ENCODE measurements at regions not wholly inside any gene's neighbourhood (a gene's known extent, or its start where the extent isn't known, plus 50 kb on each side); places are given as distances from the start of the nearest gene placed in this dataset.

DNA sequence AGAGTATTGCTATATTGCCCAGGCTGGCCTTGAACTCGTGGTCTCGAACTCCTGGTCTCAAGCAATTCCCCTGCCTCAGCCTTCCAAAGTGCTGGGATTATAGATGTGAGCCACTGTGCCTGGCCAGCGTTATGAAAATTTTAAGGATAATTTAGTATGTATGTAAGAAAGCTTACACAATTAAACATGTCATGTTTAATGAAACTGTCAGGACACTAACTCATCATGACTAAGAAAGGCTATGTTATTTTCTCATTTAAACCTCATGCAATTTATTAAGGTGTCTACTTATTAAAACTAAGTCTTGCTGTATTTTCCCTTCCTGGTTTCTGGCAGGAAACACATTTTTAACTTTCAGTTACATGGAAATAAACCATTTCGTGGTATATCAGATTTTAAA, 106.8 kb upstream of the ATP10A start:
- DNase-seq (ENCODE audit: low read depth in 2 of 2): no peak

DNA sequence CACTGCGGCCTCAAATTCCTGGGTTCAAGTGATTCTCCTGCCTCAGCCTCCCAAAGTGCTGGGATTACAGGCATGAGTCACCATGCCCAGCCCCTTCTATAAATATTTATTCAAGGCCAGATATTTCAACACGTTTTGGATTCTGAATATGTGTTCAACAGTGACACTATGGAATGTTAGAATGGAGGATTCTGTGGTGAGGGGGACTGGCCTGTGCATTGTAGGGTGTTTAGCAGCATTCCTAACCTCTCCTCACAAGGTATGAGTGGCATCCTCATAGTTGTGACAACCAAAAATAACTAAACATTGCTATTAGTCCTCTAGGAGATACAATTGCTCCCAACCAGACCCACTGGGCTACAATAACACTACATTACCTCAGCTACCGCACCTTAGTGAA, 104.0 kb upstream of the ATP10A start:
- no peak for DNase-seq (ENCODE audit: low read depth in 2 of 2)

DNA sequence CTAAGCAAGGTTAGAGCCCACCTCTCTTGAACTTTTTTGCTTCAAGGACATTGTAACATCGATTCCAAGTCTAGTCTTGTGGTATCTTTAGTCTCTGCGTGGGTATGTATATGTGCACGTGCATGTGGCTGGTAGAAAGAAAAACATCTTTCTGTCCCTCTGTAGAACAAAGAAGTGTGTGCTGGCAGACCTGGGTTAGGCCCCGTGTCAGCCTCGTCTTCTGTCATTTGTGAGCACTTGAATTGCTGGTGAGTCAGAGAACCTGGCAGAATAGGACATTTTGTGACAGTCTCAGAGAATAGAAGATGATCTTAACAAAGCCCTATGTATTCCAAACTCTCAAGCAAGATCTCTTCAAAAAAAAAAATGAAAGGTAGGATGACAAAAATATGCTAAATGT, 102.2 kb upstream of the ATP10A start:
- no peak for DNase-seq (ENCODE audit: low read depth in 2 of 2)

DNA sequence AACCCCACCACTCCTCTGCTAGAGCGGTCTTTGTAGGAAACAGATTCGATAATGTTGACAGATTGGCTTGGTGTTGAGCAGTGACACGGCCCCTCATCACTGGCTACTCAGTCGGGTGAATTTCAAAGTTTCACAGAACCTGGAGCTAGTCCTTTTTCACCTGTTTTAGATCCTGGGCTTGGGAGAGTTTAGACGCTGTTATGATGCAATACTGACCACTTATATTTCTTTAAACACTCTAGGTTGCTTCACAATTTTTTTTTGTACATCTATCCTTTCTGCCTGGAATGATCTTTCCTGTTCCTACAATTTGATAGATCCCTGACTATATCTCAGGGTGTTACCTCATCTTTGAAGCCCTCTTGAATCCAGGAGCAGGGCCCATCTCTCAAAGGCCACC, 97.1 kb upstream of the ATP10A start:
- DNase-seq (ENCODE audit: low read depth in 2 of 2): no peak

DNA sequence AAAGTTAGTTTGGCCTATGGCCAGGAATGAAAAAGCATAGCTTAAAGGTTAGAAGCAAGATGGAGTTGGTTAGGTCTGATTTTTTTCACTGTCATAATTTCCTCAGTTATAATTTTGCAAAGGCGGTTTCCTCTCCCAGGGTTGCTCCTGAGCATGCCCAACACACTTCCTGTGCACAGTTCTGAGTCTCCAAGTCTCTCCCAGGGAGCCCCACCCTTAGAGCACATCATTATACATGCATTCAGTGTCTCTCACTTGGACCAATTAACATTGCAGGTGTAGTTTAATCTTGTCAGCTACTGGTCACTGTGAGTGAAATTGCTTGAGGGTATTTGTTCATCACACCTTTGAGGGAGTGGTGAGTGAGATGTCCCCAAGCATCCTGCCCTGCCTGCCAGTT, 96.0 kb upstream of the ATP10A start:
- no peak for DNase-seq (ENCODE audit: low read depth in 2 of 2)

DNA sequence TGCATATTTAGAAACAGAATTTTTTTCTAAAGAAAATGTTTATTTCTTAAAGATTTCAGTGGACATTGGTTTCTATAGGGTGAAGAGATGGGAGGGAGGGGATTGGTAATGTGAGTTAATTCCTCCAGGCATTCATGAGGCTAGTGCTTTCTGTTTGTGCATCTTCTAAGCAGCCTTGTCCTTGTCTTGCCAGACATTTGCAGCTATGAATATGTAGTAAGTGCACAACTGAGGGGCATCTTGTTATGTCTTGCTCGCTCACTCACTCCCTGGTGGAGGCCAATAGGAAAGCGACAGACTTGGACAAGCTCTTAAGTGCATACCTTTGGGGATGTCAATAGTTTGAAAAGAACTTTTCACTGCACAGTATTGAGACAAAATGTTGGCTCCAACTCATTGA, 92.5 kb upstream of the ATP10A start:
- no peak for DNase-seq (ENCODE audit: low read depth in 2 of 2)

DNA sequence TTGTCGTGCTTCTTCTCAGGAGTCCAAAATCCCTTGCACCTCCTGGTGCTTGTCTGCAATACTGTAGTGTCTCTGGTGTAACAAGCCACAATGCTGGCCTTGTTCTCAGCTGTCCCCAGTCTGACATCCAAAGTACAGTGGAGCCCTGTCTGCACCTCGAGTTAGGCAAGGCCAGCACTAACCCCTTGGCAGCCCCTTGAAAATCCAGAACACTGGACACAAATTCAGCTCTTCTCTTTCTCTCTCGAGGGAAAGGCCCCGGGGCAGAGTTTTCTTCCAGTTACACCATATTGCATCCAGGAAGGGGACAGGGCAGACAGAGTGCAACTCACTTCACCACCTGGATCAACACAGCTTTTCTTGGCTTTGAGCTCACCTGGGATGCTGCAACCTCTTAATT, 91.3 kb upstream of the ATP10A start:
- no peak for DNase-seq (ENCODE audit: low read depth in 2 of 2)

DNA sequence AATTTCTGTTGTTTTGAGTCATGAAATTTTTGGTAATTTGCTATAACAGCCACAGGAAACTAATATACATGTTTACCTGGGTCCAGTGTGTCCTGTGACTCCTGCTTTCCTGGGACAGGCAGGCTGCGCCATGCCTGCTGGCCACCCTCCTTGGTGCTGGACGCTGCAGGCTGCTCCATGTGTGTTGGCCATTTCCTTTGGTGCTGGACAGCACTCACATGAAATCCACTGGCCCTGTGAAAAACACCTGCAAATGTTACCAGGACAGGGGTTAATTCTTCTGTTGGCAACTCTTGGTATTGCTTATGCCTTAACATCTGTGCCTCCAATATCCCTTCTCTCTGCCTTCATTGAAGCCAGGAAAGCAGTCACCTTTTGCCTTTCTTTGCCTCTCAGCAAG, 86.9 kb upstream of the ATP10A start:
- DNase-seq (ENCODE audit: low read depth in 2 of 2): no peak

DNA sequence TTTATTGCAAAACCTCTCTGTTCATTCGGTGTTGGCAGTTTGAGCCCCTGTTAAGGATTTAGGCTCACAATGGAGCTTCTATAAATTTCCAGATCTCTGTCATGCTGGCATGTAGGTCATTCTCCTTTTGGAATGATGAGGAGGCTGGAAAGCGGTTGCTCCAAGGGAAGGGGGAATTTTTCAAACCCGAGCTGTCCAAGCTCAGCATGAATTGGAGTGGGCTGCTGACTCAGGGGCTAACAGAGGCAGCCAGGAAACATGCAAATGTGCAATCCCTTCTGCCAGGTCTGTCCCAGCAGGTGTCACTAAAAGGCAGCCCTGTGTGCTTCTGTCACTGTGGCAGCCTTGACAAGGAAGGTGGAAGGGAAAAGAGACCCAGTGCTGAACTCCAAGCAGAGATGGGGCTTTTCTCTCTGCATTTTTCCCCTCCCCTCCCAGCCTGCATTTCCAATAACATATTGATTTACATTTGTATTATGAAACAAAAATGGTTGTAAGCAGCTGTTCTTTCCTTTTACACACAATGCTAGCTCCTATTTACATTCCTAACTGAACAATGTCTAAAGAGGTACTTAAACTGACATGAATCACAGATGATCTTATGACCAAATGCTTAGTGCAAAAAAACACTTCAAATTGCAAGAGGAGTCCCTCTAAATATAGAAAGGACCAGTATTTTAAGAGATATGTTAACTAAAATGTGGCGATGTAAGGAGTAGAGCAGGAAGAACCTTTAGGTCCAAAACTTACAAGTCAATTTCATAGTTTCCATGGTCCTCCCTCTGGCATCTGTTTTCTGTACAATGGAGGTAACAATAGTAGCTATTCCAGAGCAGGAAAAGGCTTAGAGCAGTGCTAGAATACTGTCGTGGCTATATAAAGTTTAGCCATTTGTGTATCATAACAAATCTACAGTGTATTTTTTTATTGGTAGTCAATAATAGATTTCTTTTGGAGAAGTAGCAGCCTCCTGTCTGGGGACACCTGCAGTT, 84.5 kb upstream of the ATP10A start:
- DNase-seq (ENCODE audit: low read depth in 2 of 2): no peak

DNA sequence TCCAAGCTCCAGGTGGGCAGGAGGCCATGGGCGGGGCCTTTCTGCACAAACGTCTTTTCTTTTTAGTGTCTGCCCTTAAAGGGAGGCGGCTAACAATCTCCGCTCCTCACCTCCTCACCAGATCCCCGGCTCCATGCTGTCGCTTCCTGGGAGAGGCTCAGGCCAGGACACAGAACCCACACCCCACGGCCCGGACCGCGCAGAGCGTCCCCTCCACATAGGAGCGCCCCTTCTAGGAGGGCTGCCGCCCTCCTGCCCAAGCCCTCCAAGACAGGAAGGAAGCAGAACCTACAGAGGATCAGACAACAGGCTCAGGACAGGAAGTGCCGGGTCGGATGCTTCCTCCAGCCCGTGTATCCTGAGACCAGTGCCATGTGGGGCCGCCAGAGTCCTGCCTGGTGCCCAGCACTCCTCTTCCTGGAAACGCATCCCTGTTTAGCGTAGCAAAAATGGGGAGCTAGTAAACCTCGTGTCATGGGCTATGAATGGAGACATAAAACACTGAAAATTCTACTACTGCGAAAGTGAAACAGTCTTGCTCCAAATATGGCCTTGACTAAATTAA, 83.2 kb upstream of the ATP10A start:
- no peak for DNase-seq (ENCODE audit: low read depth in 2 of 2)

DNA sequence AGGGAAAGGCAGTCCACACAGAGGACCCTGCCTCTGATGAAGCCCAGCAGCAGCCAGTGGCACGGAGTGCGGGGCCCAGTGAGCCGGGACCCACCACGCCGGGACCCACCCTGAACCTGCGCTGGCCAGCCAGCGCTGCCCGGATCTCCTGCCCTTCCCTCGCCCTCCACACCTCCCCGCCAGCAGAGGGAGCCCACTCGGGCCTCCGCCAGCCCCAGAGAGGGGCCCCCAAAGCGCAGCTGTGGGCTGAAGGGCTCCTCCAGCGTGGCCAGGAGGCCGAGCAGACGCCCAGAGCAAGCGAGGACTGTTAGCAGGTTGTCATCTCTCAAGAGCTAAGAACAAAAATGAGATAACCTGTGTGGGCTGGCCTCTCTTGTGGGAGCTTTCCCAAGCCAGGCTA, 81.3 kb upstream of the ATP10A start:
- DNase-seq (ENCODE audit: low read depth in 2 of 2): no peak

DNA sequence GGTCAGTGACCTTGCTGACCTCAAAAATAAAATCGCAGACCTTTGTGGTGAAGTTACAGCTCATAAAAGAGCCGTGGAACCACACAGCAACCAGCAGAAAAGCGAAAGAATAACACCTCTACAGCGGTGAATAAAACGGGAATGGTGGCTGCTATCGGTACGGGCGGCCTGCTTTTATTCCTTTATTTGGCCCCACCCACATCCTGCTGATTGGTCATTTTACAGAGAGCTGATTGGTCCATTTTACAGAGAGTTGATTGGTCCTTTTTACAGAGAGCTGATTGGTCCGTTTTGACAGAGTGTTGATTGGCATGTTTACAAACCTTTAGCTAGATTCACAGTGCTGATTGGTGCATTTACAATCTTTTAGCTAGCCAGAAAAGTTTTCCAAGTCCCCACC, 80.7 kb upstream of the ATP10A start:
- no peak for DNase-seq (ENCODE audit: low read depth in 2 of 2)

DNA sequence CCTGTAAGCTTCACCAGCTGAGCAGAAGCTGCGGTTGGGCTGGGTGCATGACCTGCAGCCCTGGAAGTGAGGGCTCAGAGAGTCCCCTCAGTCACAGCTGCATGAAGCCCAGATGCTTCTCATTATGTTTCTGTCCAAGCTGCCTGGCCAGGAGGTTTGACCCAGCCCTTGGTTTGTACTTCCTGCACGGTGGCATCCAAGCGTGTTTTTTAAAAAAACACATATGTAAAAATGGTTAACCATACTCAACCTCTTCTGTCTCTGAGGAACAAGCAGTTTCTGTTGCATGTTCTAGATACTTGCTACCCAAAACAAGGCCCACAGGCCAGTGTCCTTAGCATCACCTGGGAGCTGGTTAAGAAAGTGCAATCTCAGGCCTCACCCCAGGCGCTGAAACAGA, 76.0 kb upstream of the ATP10A start:
- DNase-seq (ENCODE audit: low read depth in 2 of 2): no peak

DNA sequence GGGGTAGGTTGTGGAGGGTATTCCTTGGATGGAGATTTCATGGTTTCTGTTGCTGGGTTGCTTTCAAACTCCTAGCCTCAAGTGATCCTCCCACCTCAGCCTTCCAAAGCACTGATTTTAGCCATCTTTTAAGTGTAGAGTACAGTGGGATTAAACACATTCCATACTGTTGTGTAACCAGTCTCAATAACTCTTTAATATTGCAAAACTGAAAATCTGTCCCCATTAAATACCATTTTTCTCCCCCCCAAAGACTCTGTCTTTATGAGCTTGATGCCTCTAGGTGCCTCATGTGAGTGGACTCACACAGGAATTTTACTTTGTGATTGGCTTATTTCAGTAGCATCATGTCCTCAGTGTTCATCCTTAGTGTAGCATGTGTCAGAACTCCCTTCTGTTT, 74.7 kb upstream of the ATP10A start:
- DNase-seq (ENCODE audit: low read depth in 2 of 2): no peak

DNA sequence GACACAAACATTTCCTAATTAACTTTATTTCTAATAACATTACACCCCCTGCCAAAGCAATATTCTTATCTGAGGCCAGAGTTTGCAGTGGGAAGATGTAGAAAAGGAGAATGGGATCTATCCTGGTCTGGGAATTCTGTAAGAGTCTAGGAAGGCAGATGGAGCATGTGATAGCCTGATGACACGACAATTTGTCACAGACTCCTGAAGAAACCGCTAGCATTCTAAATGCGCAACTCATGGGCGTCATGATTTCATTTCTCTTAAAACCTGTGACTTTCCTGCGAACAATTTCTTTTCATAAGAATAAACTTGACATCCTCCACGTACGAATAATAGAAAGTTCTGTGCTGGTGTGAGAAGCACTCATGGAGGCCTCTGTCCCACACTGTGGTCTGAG, 72.9 kb upstream of the ATP10A start:
- DNase-seq (ENCODE audit: low read depth in 2 of 2): no peak

DNA sequence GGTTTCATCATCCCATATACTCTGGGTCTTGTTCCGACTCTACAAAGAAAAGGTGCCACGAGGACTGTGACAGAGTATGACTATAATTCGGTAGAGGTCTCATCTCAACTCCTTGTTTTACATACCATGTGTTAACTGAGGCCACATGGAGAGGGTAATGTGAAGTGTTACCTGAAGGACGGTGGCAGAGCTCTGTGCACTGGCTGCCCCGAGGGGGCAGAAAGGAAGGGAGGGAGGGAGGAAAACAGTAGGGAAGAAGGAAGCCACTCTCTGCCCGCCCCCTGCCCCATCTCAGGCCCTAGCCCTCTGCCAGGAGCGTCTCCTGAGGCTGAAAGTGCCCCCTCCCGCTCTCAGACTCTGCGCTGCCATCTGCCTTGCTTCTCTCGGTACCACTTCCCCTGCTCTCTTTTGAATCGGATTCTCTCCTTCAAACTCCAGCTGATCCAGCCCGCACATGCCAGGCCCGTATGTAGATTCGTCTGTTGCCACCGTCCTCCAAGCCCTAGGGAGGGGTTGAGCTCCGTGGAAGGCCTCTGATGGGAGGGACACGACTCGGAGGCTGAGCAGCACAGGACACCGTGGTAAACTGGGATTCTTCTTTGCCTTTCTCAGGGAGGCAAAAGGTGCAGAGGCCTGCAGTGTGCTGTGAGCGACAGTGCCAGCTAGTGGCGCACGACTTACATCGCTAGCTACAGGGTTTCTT, 70.5 kb upstream of the ATP10A start:
- DNase-seq (ENCODE audit: low read depth in 2 of 2): peak; percentile 32 to 33

DNA sequence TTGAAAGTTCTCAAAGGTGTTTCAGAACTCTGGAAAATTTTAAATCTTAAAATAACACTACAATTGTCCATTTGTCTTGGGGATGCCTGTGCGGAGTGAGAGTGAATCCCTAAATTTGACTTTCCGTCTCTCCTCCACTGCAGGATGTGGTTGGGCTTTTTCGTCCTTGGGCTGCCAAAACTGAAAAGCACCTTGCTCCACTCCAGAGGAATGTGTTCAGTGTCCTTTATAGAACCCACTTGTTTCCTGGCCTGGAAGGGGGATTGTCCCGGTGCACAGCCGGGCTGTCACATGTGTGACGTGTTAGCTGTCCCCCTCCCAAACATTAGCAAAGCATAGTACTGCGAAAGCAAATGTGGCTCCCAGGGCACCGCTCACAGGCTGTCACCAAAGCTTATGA, 69.6 kb upstream of the ATP10A start:
- DNase-seq (ENCODE audit: low read depth in 2 of 2): no peak

DNA sequence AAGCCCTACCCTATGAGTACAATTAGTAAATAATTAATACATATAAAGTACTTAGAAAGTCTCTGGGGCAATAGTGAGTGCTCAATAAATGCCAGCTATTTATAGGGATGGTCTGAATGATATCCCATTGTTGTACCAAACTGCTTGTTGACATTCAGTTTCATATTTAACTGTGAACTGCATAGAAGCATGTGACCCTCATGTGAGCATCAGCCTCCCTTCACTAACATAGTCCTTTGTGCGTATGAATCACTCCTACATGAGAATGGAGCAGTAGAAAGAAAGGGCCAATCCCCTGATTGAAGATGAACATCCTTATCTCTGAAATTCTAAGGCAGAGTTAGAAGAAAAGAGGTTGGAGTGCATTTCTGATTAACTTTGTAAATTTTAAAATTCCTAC, 68.7 kb upstream of the ATP10A start:
- DNase-seq (ENCODE audit: low read depth in 2 of 2): no peak

DNA sequence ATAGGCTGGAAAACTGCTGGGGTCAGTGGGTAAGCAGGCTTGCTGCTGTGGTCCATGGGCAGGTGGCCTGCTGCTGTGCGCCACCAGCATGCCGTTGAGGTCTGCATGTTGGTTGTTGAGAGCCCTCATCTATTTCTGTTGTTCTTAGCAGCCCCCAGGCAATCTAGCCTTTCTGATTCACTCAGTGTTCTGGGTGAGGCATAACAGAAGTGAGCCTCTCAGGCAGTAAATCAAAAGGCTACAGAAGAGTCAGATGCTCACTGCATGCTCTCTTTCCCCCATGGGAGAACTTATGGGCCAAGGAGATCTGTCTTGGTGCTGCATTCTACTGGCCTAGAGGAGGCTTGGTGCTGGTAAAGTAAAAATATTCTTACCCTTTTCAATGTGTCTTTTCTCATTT, 67.8 kb upstream of the ATP10A start:
- no peak for DNase-seq (ENCODE audit: low read depth in 2 of 2)
